Left lung (tissue), 4 donors: ENCODE measurements at regions not wholly inside any gene's neighbourhood (a gene's known extent, or its start where the extent isn't known, plus 50 kb on each side); places are given as distances from the start of the nearest gene placed in this dataset.
A peak's percentile ranks its signal among the peaks of the same experiment; 100 is the strongest.

Source experiments
- ATAC-seq: fragments of 200-7000 bp; cut with Tn5 transposase; one replicate; pipeline ENCODE4 v1.9.1; 2020; ENCODE audit warnings: moderate library complexity
- DNase-seq, 4 donors: peaks; one replicate each; pipeline ENCODE4 v3.0.0-alpha.2; 2013 to 2020
- H3K27ac ChIP-seq, 2 donors: fragments of 200-600 bp; sonication (generic) in 1 of 2; one replicate each; pipeline versions ENCODE4 v1.5.0 to v1.8.0; 2020 to 2021
- H3K27me3 ChIP-seq, 2 donors: fragments of 200-600 bp; sonication (generic) in 1 of 2; one replicate each; pipeline versions ENCODE4 v1.5.0 to v1.8.0; 2020 to 2021
- H3K36me3 ChIP-seq, 2 donors: fragments of 200-600 bp; sonication (generic) in 1 of 2; one replicate each; pipeline versions ENCODE4 v1.5.0 to v1.8.0; 2020 to 2021
- H3K4me1 ChIP-seq, 2 donors: fragments of 200-600 bp; one replicate each; pipeline ENCODE4 v1.8.0; 2021
- H3K4me3 ChIP-seq, 2 donors: fragments of 200-600 bp; sonication (generic) in 1 of 2; one replicate each; pipeline versions ENCODE4 v1.5.0 to v1.8.0; 2020 to 2021; ENCODE audit warnings: mild to moderate bottlenecking in 1 of 2
- H3K9me3 ChIP-seq, 2 donors: fragments of 200-600 bp; sonication (generic) in 1 of 2; one replicate each; pipeline versions ENCODE4 v1.5.0 to v1.8.0; 2020 to 2021
- intact Hi-C, 2 donors: fragments of 100-400 bp; cut with DNase I; formaldehyde crosslinking; loops; one replicate each; pipeline versions ENCODE4 v1.11.2 to v1.14.2; 2022
- TF ChIP-seq, protein P1 (sequence below), 2 donors: fragments of 200-600 bp; sonication (generic) in 1 of 2; IDR thresholded peaks; one replicate each; pipeline versions ENCODE4 v1.5.0 to v1.8.0; 2021; ENCODE audit warnings: antibody characterized with exemption in 2 of 2
- donor health status: DM: no; HTN: yes; CAD: no.
- donor health status: DM: no; HTN: no; CAD: no.

- Histone ChIP-seq H3K36me3 (no peaks in the 10 kb centered on the region), H3K27ac (no peak overlapping the region), H3K9me3 (no peaks in the 10 kb centered on the region), H3K27me3 (no peaks in the 10 kb centered on the region), H3K4me3 (no peak overlapping the region), H3K4me1 (peaks cover 0 to 5% of the 10 kb centered on the region in 2 donors)
- ATAC-seq (no peak), DNase-seq (no peak)
- TF ChIP-seq, protein P1, sequence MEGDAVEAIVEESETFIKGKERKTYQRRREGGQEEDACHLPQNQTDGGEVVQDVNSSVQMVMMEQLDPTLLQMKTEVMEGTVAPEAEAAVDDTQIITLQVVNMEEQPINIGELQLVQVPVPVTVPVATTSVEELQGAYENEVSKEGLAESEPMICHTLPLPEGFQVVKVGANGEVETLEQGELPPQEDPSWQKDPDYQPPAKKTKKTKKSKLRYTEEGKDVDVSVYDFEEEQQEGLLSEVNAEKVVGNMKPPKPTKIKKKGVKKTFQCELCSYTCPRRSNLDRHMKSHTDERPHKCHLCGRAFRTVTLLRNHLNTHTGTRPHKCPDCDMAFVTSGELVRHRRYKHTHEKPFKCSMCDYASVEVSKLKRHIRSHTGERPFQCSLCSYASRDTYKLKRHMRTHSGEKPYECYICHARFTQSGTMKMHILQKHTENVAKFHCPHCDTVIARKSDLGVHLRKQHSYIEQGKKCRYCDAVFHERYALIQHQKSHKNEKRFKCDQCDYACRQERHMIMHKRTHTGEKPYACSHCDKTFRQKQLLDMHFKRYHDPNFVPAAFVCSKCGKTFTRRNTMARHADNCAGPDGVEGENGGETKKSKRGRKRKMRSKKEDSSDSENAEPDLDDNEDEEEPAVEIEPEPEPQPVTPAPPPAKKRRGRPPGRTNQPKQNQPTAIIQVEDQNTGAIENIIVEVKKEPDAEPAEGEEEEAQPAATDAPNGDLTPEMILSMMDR (IDR thresholded peaks at IDR 0.05) = no peak
- intact Hi-C loops = loop anchor here in 1 of 2 donors (10.0 kb wide), 1 partner anchor 336 kb away; no protein-coding TSS in a partner anchor
Measured at GRCh38 chr17:13920413-13920812, 148.9 kb upstream of the COX10 start.

DNA sequence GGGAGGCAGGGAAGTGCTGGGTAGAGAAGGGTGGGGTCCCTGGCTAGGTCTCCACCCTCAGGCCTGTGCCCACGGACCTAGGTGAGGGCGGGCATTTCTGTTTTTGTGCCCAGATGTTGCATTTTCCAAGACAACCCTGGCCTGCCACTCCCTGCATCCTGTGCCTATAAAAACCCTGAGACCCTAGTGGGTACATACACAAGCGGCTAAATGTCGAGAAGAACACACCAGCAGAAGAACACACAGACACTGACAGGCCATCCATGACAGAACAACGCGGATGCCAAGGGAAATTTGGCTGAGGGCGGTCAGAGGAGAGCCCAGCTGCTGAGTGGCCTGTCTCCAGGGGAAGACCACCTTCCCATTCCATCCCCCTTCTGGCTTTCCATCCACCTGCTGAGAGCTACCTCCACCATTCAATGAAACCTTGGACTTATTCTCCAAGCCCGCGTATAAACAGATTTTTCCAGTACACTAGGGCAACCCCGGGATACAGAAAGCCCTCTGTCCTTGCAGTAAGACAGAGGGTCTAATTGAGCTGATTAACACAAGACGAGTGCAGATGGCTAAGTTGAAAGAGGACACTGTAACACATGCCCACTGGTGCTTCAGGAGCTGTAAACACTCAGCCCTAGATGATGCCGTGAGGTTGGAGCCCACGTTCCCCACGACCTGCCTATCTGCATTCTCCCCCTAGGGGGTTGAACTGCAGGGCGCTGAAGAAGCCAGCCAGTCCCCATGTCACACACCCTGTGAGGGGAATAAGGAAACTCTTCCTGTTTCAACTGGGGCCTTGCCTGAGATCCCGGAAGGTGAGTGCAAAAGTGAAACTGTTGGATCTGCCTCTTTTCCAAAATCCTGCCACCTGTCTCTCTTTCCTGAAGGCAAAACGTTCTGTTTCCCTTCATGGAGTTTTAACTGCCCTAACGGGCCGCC, 147.2 kb upstream of the COX10 start:
- ATAC-seq (no peak), DNase-seq (no peak)
- H3K4me3 ChIP-seq = no peak overlapping the region
- H3K36me3 ChIP-seq = no peaks in the 10 kb centered on the region
- no peaks in the 10 kb centered on the region for H3K9me3 ChIP-seq
- H3K4me1 ChIP-seq = peaks cover 0 to 5% of the 10 kb centered on the region in 2 donors
- intact Hi-C loops = loop anchor here in 1 of 2 donors (10.0 kb wide), 1 partner anchor 337 kb away; no protein-coding TSS in a partner anchor
- H3K27ac ChIP-seq = no peak overlapping the region
- no peaks in the 10 kb centered on the region for H3K27me3 ChIP-seq
- TF ChIP-seq, protein P1 (IDR thresholded peaks at IDR 0.05) = no peak

GRCh38 chr17:13922885-13923284, 146.4 kb upstream of the COX10 start:
- Histone ChIP-seq H3K9me3 (no peaks in the 10 kb centered on the region), H3K36me3 (no peaks in the 10 kb centered on the region), H3K4me3 (no peak overlapping the region), H3K4me1 (peaks cover 0 to 5% of the 10 kb centered on the region in 2 donors), H3K27me3 (no peaks in the 10 kb centered on the region), H3K27ac (no peak overlapping the region)
- intact Hi-C loops = loop anchor here in 1 of 2 donors (10.0 kb wide), 1 partner anchor 338 kb away; no protein-coding TSS in a partner anchor
- TF ChIP-seq, protein P1 (IDR thresholded peaks at IDR 0.05) = no peak
- DNase-seq = no peak
- no peak for ATAC-seq

- TF ChIP-seq, protein P1 (IDR thresholded peaks at IDR 0.05) = no peak
- Histone ChIP-seq H3K9me3 (no peaks in the 10 kb centered on the region), H3K4me3 (no peak overlapping the region), H3K27me3 (no peaks in the 10 kb centered on the region), H3K27ac (no peak overlapping the region), H3K4me1 (no peaks in the 10 kb centered on the region), H3K36me3 (no peaks in the 10 kb centered on the region)
- no peak for DNase-seq
- intact Hi-C loops = loop anchor here in 1 of 2 donors (10.0 kb wide), 1 partner anchor 341 kb away; no protein-coding TSS in a partner anchor
- ATAC-seq = no peak
Measured at GRCh38 chr17:13925579-13925978, 143.7 kb upstream of the COX10 start.

- H3K4me3 ChIP-seq = no peak overlapping the region
- DNase-seq (peak in 2 of 4 donors; percentile 18 to 59), ATAC-seq (peak; percentile 60)
- no peaks in the 10 kb centered on the region for H3K27me3 ChIP-seq
- peak overlapping the region; percentile 45 to 78 for H3K27ac ChIP-seq
- H3K36me3 ChIP-seq = no peaks in the 10 kb centered on the region
- TF ChIP-seq, protein P1 (IDR thresholded peaks at IDR 0.05) = no peak
- intact Hi-C loops = no loop called here
- no peaks in the 10 kb centered on the region for H3K9me3 ChIP-seq
- peaks cover 0 to 20% of the 10 kb centered on the region in 2 donors for H3K4me1 ChIP-seq
Measured at GRCh38 chr17:13931111-13931526, 138.2 kb upstream of the COX10 start.
